Heart left ventricle (tissue), 16 donors: ENCODE measurements at regions not wholly inside any gene's neighbourhood (a gene's known extent, or its start where the extent isn't known, plus 50 kb on each side); places are given as distances from the start of the nearest gene placed in this dataset.
"Not testable (repeated sequence)": the region's sequence is repeated elsewhere in the genome, so short reads cannot be mapped to it uniquely, and the experiment has no call there.

Experiments used
- ATAC-seq, 4 donors: fragments of 200-7000 bp; cut with Tn5 transposase; one replicate each; pipeline ENCODE4 v1.9.1; 2020 to 2022; ENCODE audit warnings: moderate library complexity in 4 of 4, mild to moderate bottlenecking in 3 of 4, moderate number of reproducible peaks in 1 of 4
- DNase-seq, 5 donors: peaks; one replicate each; pipeline ENCODE4 v3.0.0-alpha.2; 2020
- H3K27ac ChIP-seq, 12 donors: fragments of 200-600 bp; sonication (generic) in 4 of 12; one replicate each; pipeline versions ENCODE4 v1.5.0 to v1.8.0; 2016 to 2022; ENCODE audit warnings: mild to moderate bottlenecking in 2 of 12
- H3K27me3 ChIP-seq, 9 donors: fragments of 200-600 bp; sonication (generic) in 2 of 9; one replicate each; pipeline versions ENCODE4 v1.5.1 to v1.8.0; 2016 to 2022; ENCODE audit warnings: mild to moderate bottlenecking in 3 of 9
- H3K36me3 ChIP-seq, 9 donors: fragments of 200-600 bp; sonication (generic) in 2 of 9; one replicate each; pipeline versions ENCODE4 v1.5.0 to v1.8.0; 2018 to 2022; ENCODE audit warnings: mild to moderate bottlenecking in 2 of 9
- H3K4me1 ChIP-seq, 12 donors: fragments of 200-600 bp; sonication (generic) in 4 of 12; one replicate each; pipeline versions ENCODE4 v1.5.0 to v1.8.0; 2016 to 2022; ENCODE audit warnings: mild to moderate bottlenecking in 3 of 12
- H3K4me3 ChIP-seq, 12 donors: fragments of 200-600 bp; sonication (generic) in 4 of 12; one replicate each; pipeline versions ENCODE4 v1.5.0 to v1.8.0; 2017 to 2022; ENCODE audit warnings: mild to moderate bottlenecking in 9 of 12, moderate library complexity in 4 of 12
- H3K9me3 ChIP-seq, 12 donors: fragments of 200-600 bp; sonication (generic) in 4 of 12; one replicate each; pipeline versions ENCODE4 v1.5.0 to v1.8.0; 2016 to 2022; ENCODE audit warnings: mild to moderate bottlenecking in 1 of 12
- POLR2A ChIP-seq, 2 donors: fragments of 450-650 bp; IDR thresholded peaks; one replicate each; pipeline ENCODE4 v1.6.1; 2017; ENCODE audit warnings: antibody characterized with exemption in 2 of 2, mild to moderate bottlenecking in 2 of 2, moderate library complexity in 2 of 2
- WGBS, 4 donors: extraction: QIAGEN DNeasy Blood & Tissue Kit in 2 of 4; methylation state at CpG; one replicate each; pipeline versions ENCODE4 v1.1.5 to v1.1.7; 2013 to 2018; 5-methylcytosine and 5-hydroxymethylcytosine counted together
- intact Hi-C, 10 donors: fragments of 100-400 bp; cut with DNase I; formaldehyde crosslinking; loops; one replicate each; pipeline versions ENCODE4 v1.11.1 to v1.14.2; 2022
- TF ChIP-seq, protein P1 (sequence below), 12 donors: fragments of 200-600 bp; sonication (generic) in 4 of 12; IDR thresholded peaks; one replicate each; pipeline versions ENCODE4 v1.5.0 to v1.8.0; 2018 to 2022; ENCODE audit warnings: antibody characterized with exemption in 12 of 12, mild to moderate bottlenecking in 5 of 12
- donor health status: ischemic (EF 13 %, LVEDD 7.1; RV severe dilation, severe dysfunction).
- donor health status: healthy with polysubstance abuse.
- donor health status: DM: no; HTN: yes; CAD: no.
- donor health status: DM: no; HTN: no; CAD: no.
- donor health status: ischemic (EF 25% LVEDD 6.9; RV normal size, moderate dysfunction).
- donor health status: ischemic (EF 25% LVEDD 5.7; RV mildly dilated, moderate dysfunction).
- donor health status: healthy.
- donor health status: DM: yes; HTN: yes; CAD: no.
- donor health status: ischemic (EF 35%, LVEDD 5.7; RV mildly dilated, moderate dysfunction).
- donor health status: nonischemic (EF 11% LVEDD 7.7; RV severe dilation, severe dysfunction).
- donor health status: DM: yes; HTN: yes; CAD: no.
- donor health status: PGD.
- donor health status: ischemic (EF 29% LVEDD 5.4; RV normal size, mild dysfunction).
- donor health status: nonischemic (EF 23%, LVEDD 6.1; RV moderate dilation, normal function).

DNA sequence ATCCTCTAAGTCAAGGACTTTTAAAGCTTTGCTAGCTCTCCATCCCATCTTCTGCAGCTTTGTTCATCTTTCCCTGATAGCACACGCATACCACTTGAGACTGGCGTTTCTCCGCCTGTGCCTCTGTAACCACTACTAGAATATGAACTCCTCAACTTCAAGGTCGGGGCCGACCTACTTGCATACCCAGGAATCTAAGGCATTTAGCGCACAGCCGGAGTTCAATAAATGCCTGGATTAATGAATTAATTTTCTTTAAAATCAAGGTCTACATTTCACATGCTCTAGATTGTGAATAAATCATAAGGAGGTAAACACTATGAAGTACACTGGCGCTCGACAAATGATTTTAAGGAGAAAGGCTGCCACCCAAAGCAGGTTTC is 89.3 kb downstream of the HNRNPD start:
- ATAC-seq (no peak), DNase-seq (no peak)
- Histone ChIP-seq H3K9me3 (peaks cover 0 to 6% (median 0%) of the 10 kb centered on the region in 12 donors), H3K27ac (peak overlapping the region in 9 of 12 donors; percentile 16 to 75 (median 51)), H3K4me3 (peak overlapping the region; percentile 12 to 61 (median 55)), H3K36me3 (no peaks in the 10 kb centered on the region), H3K27me3 (no peaks in the 10 kb centered on the region), H3K4me1 (peaks cover 0 to 9% (median 5%) of the 10 kb centered on the region in 12 donors)
- TF ChIP-seq POLR2A (IDR thresholded peaks at IDR 0.05), result no peak
- 2 to 6% (median 4%) methylated on average over 9 of the region's 9 CpGs for WGBS, 4 donors
- intact Hi-C loops, result loop anchor here in 6 of 10 donors (2.0 to 10.0 kb wide), 7 partner anchors 88 to 750 kb away; partner anchors contain the start of genes HNRNPD (in 4 of the 6), COPS4 (in 1 of the 6), ENOPH1 (in 1 of the 6) and HNRNPDL (in 1 of the 6)

DNA sequence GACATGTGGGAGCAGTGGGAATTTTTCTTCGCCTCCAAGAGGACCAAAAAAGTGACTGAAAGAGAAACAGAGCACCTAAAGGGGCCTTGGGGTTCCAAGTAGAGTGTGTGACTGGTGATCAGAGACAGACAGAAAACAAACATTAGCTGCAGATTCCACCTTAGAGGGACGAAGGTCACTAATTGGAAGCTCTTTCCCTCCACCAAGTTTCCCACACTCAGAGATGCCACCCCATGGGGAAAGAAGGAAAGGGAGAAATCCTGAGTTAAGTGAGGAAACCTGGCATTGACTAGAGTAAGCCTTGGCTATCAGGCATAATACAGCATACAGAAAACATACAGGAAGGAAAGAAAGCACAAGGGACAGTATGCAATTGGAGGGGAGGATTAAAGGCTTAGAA is 90.9 kb downstream of the HNRNPD start:
- WGBS, 4 donors, result 50 to 74% (median 62%) methylated on average over 2 of the region's 2 CpGs
- peaks cover 0 to 9% (median 5%) of the 10 kb centered on the region in 12 donors for H3K4me1 ChIP-seq
- intact Hi-C loops, result loop anchor here in 6 of 10 donors (5.0 to 10.0 kb wide), 6 partner anchors 89 to 752 kb away; partner anchors contain the start of genes HNRNPD (in 4 of the 6), COPS4 (in 1 of the 6), ENOPH1 (in 1 of the 6) and HNRNPDL (in 1 of the 6)
- H3K4me3 ChIP-seq, result no peak overlapping the region
- DNase-seq (no peak), ATAC-seq (no peak)
- no peak overlapping the region for H3K27ac ChIP-seq
- TF ChIP-seq, protein P1, sequence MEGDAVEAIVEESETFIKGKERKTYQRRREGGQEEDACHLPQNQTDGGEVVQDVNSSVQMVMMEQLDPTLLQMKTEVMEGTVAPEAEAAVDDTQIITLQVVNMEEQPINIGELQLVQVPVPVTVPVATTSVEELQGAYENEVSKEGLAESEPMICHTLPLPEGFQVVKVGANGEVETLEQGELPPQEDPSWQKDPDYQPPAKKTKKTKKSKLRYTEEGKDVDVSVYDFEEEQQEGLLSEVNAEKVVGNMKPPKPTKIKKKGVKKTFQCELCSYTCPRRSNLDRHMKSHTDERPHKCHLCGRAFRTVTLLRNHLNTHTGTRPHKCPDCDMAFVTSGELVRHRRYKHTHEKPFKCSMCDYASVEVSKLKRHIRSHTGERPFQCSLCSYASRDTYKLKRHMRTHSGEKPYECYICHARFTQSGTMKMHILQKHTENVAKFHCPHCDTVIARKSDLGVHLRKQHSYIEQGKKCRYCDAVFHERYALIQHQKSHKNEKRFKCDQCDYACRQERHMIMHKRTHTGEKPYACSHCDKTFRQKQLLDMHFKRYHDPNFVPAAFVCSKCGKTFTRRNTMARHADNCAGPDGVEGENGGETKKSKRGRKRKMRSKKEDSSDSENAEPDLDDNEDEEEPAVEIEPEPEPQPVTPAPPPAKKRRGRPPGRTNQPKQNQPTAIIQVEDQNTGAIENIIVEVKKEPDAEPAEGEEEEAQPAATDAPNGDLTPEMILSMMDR (IDR thresholded peaks at IDR 0.05), result no peak
- peaks cover 0 to 6% (median 0%) of the 10 kb centered on the region in 12 donors for H3K9me3 ChIP-seq
- H3K36me3 ChIP-seq, result no peaks in the 10 kb centered on the region
- no peaks in the 10 kb centered on the region for H3K27me3 ChIP-seq

DNA sequence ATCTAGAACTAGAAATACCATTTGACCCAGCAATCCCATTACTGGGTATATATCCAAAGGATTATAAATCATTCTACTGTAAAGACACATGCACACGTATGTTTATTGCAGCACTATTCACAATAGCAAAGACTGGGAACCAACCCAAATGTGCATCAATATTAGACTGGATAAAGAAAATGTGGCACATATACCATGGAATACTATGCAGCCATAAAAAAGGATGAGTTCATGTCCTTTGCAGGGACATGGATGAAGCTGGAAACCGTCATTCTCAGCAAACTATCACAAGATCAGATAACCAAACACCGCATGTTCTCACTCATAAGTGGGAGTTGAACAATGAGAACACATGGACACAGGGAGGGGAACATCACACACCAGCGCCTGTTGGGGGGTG is 94.2 kb downstream of the HNRNPD start:
- H3K4me3 ChIP-seq, H3K36me3 ChIP-seq, intact Hi-C loops: not testable (repeated sequence)

DNA sequence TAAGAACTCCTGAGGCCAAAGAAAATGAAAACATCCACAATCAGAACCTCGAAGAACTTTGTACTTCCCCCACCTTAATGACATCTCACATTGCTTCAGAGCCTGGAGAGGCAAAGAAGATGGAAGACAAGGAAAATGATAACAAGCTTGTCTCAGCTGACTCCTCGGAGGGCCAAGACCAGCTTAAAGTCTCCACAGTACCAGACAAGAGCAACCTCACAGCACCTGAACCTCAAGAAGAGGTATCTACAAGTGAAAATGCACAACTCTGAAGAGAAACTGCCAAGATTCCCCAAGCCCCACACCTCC is 97.5 kb downstream of the HNRNPD start:
- H3K36me3 ChIP-seq, result no peaks in the 10 kb centered on the region
- TF ChIP-seq, protein P1 (IDR thresholded peaks at IDR 0.05), result no peak
- no peaks in the 10 kb centered on the region for H3K4me1 ChIP-seq
- H3K27ac ChIP-seq, result no peak overlapping the region
- DNase-seq (no peak), ATAC-seq (no peak)
- no peaks in the 10 kb centered on the region for H3K27me3 ChIP-seq
- intact Hi-C loops, result no loop called here
- WGBS, 4 donors, result 80 to 88% (median 86%) methylated on average over 2 of the region's 2 CpGs
- peaks cover 0 to 6% (median 0%) of the 10 kb centered on the region in 12 donors for H3K9me3 ChIP-seq
- no peak overlapping the region for H3K4me3 ChIP-seq

More for the DNA sequence above, 94.2 kb downstream of the HNRNPD start:
- not testable (repeated sequence) for ATAC-seq, H3K27ac ChIP-seq, H3K4me1 ChIP-seq, H3K27me3 ChIP-seq, DNase-seq, H3K9me3 ChIP-seq
- 82 to 89% (median 84%) methylated on average over 4 of the region's 4 CpGs for WGBS, 4 donors

DNA sequence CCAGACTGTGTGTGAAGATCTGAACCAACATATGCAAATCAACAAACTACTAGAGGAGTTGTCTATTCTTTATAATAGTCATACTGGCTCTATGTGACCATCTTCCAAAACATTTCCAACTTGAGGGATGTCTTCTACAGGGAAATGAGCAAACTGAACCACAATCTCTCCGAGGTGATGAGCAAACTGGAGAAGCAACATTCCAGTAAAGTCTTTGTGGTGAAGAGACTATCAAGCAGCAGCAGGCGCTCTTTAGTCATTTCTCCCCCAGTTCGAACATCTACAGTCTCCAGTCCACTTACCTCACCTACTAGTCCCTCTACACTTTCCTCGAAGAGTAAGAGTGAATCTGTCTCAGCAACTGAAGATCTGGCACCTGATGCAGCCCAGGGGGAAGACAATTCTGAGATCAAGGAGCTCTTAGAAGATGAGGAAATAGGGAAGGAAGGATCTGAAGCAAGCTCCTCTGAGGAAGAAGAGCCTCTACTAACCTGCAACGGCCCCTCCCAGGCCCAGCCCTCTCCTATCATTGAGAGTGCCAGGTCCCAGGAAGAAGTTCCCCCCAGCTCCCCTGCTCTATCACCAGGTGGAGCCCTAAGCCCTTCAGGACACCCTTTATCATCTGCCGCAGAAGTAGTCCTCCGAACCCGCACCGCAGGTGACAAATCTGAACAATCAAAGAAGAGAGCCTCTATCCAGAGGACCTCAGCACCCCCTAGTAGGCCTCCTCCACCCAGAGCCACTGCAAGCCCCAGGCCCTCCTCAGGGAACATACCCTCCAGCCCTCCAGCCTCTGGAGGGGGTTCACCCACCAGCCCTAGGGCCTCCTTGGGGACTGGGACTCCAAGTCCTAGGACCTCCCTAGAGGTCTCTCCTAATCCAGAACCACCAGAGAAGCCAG is 98.1 kb downstream of the HNRNPD start:
- WGBS, 4 donors, result 77 to 84% (median 82%) methylated on average over 9 of the region's 9 CpGs
- DNase-seq (no peak), ATAC-seq (no peak)
- H3K27me3 ChIP-seq, result no peaks in the 10 kb centered on the region
- no peak overlapping the region for H3K27ac ChIP-seq
- H3K36me3 ChIP-seq, result no peaks in the 10 kb centered on the region
- H3K4me1 ChIP-seq, result no peaks in the 10 kb centered on the region
- TF ChIP-seq, protein P1 (IDR thresholded peaks at IDR 0.05), result no peak
- TF ChIP-seq POLR2A (IDR thresholded peaks at IDR 0.05), result no peak
- intact Hi-C loops, result no loop called here
- no peak overlapping the region for H3K4me3 ChIP-seq
- peaks cover 0 to 6% (median 0%) of the 10 kb centered on the region in 12 donors for H3K9me3 ChIP-seq

DNA sequence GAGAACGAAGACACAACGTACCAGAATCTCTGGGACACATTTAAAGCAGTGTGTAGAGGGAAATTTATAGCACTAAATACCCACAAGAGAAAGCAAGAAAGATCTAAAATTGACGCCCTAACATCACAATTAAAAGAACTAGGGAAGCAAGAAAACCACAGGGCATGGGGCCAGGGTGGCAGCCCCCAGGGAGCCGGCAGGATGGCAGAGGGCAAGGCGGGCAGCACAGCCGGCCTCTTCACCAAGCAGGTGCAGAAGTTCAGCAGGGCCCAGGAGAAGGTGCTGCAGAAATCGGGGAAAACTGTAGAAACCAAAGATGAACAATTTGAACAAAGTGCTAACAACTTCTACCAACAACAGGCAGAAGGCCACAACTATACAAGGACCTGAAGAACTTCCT is 99.1 kb downstream of the HNRNPD start:
- not testable (repeated sequence) for H3K4me1 ChIP-seq, H3K4me3 ChIP-seq, H3K36me3 ChIP-seq, ATAC-seq, H3K27ac ChIP-seq, DNase-seq, H3K27me3 ChIP-seq, H3K9me3 ChIP-seq
- WGBS, 4 donors, result 83 to 88% (median 86%) methylated on average over 7 of the region's 7 CpGs
- intact Hi-C loops, result loop anchor here in 1 of 10 donors (5.0 kb wide), 1 partner anchor 812 kb away; no protein-coding TSS in a partner anchor

DNA sequence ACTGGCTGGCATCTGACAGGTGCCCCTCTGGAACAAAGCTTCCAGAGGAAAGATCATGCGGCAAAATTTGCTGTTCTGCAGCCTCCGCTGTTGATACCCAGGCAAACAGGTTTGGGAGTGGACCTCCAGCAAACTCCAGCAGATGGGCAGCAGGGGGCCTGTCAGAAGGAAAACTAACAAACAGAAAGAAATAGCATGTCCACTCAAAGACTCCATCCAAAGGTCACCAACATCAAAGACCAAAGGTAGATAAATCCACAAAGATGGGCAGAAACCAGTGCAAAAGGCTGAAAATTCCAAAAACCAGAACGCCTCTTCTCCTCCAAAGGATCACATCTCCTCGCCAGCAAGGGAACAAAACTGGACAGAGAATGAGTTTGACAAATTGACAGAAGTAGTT is 101.3 kb downstream of the HNRNPD start:
- H3K4me3 ChIP-seq, ATAC-seq, H3K27ac ChIP-seq, H3K27me3 ChIP-seq, DNase-seq, H3K9me3 ChIP-seq, H3K4me1 ChIP-seq, H3K36me3 ChIP-seq: not testable (repeated sequence)
- 89 to 93% (median 92%) methylated on average over 2 to 4 of the region's 4 CpGs for WGBS, 4 donors
- intact Hi-C loops, result loop anchor here in 1 of 10 donors (5.0 kb wide), 1 partner anchor 810 kb away; no protein-coding TSS in a partner anchor
